GM21515 (cell line): ENCODE measurements at regions not wholly inside any gene's neighbourhood (a gene's known extent, or its start where the extent isn't known, plus 50 kb on each side); places are given as distances from the start of the nearest gene placed in this dataset.
"Not testable (repeated sequence)": the region's sequence is repeated elsewhere in the genome, so short reads cannot be mapped to it uniquely, and the experiment has no call there.

Experiments used
- ATAC-seq: cut with Tn5 transposase; IDR thresholded peaks from one replicate; pipeline ENCODE4 v1.9.1; 2021; ENCODE audit not compliant: unreplicated experiment

GRCh38 chr2:228956701-228957474 lies 314.2 kb downstream of the PID1 start:
- no peak for ATAC-seq

GRCh38 chr2:228949831-228950230 lies 321.3 kb downstream of the PID1 start:
- ATAC-seq = no peak

GRCh38 chr2:228945710-228946109 lies 325.4 kb downstream of the PID1 start:
- no peak for ATAC-seq

- no peak for ATAC-seq
Observed at GRCh38 chr2:228942856-228943255, 328.2 kb downstream of the PID1 start.

GRCh38 chr2:228938629-228939028 lies 332.5 kb downstream of the PID1 start:
- ATAC-seq = no peak

GRCh38 chr2:228927028-228928010 lies 343.8 kb downstream of the PID1 start:
- no peak for ATAC-seq

GRCh38 chr2:228919808-228920207 lies 351.3 kb downstream of the PID1 start:
- ATAC-seq = no peak

GRCh38 chr2:228917220-228917619 lies 353.9 kb downstream of the PID1 start:
- ATAC-seq = no peak

GRCh38 chr2:228916416-228917090 lies 354.5 kb downstream of the PID1 start:
- ATAC-seq = no peak

- no peak for ATAC-seq
Observed at GRCh38 chr2:228913176-228913575, 357.9 kb downstream of the PID1 start.

- ATAC-seq = not testable (repeated sequence)
Observed at GRCh38 chr2:228910872-228911271, 360.2 kb downstream of the PID1 start.

GRCh38 chr2:228902176-228902575 lies 368.9 kb downstream of the PID1 start:
- no peak for ATAC-seq

- no peak for ATAC-seq
Observed at GRCh38 chr2:228901531-228901930, 369.6 kb downstream of the PID1 start.

GRCh38 chr2:228878138-228878537 lies 392.9 kb downstream of the PID1 start:
- ATAC-seq = no peak

- ATAC-seq = no peak
Observed at GRCh38 chr2:228876276-228876675, 394.8 kb downstream of the PID1 start.

- ATAC-seq = no peak
Observed at GRCh38 chr2:228875152-228875900, 395.8 kb downstream of the PID1 start.

GRCh38 chr2:228871012-228871411 lies 400.1 kb downstream of the PID1 start:
- no peak for ATAC-seq

- ATAC-seq = no peak
Observed at GRCh38 chr2:228869636-228870264, 401.3 kb downstream of the PID1 start.

- no peak for ATAC-seq
Observed at GRCh38 chr2:228867406-228867805, 403.7 kb downstream of the PID1 start.

- ATAC-seq = no peak
Observed at GRCh38 chr2:228866781-228867180, 404.3 kb downstream of the PID1 start.
